ENCODE measurements at regions not wholly inside any gene's neighbourhood (a gene's known extent, or its start where the extent isn't known, plus 50 kb on each side); places are given as distances from the start of the nearest gene placed in this dataset.

DNA sequence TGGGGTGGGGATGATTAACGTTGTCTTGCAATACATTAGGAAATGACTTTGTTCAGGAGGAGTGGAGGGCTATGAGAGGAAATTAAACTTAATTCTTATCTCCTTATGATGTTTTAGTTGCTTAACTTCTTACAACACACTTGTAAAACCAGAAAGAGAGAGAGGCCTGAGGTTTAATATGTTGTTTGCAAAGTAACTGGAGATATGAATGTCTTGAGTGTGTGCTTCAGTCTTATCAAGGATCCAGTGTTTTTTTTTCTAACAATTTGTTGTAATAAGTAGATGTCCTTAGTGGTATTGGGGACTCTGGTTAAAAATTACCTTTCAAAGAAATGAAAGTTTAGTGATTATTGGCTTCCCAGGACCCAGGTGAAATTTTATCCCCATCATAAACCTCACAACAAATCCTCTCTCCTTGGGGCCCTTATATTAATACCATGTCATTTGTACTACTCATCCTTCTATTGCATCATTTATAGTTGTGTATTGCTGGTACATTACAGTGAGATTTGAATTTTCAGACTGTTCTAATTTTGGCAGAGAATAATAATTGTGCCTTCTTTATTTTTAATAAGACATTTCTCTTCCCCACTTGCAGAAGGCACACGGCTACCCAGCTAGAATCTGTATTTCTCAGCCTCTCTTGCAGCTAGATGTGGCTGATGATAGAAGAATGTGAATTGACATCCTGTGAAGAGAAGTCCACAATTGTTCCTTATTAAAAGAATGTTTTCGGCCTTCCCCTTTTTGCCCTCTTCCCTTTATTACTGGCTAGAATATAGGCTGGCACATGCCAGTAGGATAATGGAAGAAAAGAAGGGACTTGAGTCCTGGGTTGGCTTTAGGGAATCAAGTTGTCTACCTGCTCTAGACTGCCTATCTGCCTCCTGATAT is 91.9 kb upstream of the CXCR4 start:
- DNase-seq = no peak

DNA sequence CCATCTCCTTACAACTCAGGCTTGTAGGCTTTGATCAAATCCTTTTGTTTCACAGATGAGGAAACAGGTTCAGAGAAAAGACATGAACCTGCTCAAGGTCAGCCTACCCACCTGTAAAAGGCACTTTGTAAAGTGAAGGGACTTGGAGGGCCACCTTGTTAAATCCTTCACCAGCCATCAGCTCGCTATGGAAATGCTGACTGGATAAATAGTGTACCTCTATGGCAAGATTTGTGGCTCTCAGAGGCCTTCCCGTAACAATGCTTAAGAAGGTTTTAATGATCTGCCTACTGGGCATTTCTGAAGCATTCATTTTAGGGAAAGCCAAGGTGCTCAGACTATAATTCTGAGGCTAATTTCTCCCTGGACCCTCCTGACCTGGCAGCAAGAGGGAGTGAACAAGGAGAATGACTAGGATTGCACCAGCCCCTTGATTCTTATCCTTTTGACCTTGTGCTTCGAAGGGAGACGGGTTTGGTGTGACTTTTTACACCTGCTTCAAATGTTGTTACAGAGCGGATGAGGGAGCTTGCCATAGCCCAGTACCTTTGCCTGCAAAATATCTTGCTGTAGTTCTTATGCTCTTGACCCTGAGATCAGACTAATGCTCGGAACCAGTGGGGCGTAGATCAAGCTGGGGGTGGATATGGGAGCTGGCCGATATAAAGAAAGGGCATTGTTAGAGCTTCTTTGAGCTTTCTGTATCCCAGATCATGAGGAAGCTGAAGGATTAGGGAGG is 90.9 kb upstream of the CXCR4 start:
- DNase-seq = no peak

DNA sequence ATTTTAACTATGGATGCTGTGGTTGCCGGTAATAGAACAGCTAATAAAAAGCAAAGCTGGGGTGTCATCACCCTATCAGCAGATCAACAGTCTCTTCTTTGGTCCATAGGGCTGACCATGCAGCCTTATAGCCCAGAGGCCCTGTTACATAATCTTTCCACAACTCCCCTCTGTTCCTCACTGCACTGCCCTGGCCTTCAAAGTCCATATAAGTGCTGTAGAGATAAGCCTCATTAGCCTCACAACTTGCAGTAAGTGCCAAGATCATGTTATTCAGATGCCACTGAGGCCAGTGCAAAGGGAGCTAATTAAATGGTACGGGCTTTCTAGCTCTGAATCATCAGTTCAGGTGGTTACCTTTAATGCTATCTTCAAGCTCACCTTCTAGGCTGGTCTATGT is 89.7 kb upstream of the CXCR4 start:
- no peak for DNase-seq

DNA sequence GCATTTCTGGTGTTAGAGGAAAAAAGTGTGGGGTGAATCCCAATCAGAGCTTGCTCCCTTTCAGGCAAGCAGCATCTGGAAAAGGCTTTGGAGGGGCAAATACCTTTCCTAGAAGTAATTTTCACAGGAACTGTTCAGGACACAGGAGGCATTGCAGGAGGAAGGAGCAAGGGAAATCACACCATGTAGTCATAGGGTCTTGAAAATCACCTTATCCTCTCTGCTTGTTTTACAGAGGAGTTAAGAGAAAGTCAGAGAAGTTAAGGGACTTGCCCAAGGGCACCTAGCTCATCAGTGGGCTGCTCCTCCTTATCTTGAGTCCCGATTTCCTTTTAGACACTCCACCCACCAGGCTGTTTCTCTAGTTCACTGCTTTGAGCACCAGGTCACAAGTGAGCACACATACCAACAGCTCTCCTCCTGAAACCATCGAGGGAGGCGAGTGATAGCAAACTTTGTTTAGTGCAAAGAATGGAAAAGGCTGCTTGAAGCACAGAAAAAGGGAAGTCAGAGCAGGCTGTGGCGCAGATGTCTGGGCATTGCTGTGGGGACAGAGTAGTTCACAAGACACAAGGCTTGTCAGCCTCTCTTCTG is 89.2 kb upstream of the CXCR4 start:
- DNase-seq = no peak

DNA sequence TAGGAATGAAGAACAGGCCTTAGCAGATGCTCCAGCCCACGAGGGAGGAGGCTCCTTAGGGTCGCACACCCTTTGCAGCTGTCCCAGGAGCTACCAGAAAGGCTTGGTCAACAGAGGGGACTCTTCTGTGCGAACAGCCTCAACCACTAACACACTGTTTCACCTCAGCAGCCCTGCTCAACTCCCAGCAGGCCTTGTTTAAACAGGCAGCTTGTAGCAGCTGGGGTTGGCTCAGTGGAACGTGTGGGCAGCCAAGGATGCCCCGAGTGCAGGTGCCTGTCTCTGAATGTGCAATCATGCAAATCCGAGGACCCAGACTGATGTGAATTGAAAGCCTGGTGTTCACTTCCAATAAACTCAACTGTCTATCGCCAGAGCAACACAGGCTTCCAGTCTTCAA is 88.7 kb upstream of the CXCR4 start:
- DNase-seq = no peak

DNA sequence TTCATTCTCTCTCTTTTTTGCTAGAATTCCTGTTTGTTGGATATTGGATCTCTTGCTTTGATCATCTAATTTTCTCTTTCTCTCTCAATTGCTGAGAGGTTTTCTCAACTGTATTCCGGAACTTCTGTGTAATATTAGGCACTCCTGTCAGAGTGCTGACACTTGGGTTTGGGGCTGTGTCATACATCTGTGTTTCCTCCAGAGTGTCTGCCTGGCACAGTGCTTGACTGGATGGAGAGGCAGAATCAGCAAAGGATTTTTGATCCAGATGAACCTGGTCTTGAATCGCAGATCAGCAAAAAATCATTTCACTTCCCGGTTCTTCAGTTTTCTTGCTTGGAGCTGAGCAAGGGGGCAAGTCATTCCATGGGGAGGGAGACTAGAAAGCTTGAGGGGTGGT is 87.7 kb upstream of the CXCR4 start:
- no peak for DNase-seq

DNA sequence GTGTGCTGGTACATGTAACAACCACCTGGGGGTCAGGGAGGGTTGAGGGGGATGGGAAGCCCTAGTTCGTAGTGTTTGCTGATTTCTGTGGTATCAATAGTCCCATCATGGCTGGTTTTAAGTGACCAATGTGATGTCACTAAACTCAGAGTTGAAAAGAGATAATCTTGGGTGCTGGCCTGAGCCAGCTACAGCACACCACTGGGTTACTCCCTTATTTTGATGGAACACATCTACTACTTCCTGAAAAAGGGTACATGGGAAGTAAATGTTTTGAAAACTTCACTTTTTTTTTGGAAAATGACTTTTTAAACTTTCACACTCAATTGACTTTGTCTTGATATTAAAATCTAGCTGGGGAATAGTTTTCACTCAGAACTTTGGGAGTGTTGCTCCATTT is 87.0 kb upstream of the CXCR4 start:
- no peak for DNase-seq

DNA sequence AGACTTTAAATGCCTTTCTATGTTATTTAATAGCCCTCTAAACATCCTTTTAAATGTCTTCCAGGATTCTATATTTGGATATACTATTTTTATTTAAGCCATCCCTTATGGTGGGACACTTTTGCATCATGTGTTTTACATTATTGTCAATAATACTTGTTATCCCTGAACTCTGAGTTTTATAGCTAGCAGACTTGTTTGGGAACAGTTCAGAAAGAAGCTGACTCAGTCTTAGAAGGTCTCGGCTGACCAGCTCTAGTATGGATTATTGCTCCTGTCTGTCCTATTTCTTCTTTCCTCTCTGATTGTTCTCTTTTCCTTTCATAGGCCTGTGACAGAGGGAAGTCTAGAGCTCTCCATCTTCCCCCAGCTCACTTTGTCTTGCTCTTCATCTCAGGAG is 77.3 kb upstream of the CXCR4 start:
- DNase-seq = no peak

DNA sequence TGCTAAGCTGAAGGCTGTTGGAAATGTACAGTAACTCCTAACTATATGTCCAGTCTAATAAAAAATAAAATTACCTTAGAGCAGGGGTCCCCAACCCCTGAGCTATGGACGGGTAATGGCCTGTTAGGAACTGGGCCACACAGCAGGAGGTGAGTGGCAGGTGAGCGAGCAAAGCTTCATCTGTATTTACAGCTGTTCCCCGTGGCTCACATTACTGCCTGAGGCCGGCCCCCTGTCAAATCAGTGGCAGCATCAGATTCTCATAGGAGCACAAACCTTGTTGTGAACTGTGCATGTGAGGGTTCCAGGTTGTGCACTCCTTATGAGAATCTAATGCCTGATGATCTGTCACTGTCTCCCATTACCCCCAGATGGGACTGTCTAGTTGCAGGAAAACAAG is 73.1 kb upstream of the CXCR4 start:
- no peak for DNase-seq

DNA sequence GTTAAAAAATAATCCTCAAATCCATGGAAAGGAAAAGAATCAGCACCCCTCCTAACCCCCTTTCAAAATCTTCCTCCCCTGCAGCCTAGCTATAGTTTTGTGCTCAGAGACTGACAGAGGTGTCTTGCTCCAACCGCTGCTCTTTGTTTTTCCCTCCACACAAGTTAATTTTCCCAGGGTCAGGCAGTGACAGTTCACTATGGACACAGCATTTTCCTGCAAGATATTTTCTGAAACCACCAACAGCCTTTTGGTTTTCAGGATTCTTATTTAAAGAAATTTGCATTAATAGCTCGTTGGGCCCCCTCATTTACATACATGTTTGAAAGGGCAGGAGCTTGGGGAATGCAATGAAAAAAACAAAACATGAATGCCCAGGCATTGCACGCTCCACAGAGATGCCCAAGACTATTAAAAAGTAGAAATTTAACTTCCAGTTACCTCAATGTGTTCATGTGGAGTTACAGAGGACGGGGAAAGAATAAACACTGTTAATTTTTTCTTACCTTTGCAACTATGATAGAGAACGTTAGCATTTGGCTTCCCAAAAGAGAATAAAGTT is 71.4 kb upstream of the CXCR4 start:
- no peak for DNase-seq

DNA sequence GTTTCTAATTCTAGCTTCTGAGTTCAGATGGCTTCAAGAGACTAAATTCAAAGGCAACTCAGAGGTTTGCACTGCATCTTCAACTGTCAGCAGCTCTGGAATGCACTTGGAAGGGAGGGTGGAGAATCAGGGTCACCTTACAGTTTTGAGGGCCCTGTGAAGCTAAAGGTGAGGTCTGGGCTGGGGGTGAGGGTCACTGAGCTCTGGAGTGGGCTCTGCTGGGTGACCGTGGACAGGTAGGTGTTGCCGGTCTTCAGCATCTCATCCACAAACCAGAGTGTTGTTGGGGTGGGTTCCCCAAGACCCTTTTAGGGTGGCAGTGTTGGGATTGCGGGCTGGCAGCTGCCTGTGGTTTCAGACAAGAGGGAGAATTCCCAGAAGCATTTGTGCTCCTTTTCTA is 70.1 kb upstream of the CXCR4 start:
- DNase-seq = no peak

DNA sequence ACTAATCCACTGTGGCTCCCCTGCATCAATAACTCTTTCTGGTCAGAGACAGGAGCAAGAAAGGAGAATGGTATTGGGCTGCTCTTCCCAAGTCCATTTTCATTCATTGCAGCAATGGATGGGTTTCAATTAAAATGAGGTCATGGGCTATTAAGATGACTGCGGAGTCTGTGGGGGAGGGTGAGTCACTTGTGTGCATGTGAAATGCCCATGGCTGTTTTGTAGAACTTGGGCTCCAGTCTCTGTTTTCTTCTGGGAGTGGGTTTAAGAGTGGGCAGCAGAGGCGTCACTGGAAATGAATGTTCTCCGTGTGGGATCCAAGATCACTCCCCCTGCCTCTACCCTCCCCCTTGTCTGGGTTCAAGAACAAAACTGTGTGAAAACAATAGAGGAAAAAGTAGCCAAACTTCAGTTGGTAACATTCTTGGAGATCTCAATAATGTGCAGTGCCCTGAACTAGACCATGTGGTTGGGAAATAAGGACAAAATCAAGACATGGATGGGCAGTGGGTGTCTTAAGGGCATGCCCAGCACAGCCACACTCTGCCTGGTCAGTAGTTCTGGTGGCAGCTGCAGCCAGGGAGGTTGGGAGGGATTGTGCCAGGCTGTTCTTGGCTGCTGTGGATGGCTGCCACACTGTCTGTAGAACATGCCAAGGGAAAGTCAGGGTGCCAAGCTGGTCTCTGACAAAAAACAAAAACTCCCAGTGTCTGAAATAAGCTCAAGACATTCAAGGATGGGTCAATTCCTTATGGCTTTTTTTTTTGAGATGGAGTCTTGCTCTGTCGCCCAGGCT is 68.2 kb upstream of the CXCR4 start:
- DNase-seq = no peak

DNA sequence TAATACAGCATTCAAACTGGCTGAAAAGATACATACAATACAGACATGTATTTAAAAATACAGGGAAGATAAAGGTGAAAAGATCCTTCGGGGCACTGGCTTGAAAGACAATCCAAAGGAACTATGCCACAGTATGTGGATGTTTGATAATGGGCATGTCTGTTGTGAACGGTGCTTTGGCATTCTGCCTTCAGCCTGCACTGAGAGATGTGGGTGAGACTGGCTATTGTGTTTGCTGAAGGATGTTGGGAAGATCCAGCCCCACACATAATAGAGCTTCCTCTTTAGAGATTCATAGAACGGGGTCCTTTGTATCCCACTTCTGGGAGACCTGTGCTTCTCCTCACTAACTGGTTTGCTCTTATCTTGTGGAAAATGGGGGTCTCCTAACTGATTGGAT is 65.1 kb upstream of the CXCR4 start:
- no peak for DNase-seq

DNA sequence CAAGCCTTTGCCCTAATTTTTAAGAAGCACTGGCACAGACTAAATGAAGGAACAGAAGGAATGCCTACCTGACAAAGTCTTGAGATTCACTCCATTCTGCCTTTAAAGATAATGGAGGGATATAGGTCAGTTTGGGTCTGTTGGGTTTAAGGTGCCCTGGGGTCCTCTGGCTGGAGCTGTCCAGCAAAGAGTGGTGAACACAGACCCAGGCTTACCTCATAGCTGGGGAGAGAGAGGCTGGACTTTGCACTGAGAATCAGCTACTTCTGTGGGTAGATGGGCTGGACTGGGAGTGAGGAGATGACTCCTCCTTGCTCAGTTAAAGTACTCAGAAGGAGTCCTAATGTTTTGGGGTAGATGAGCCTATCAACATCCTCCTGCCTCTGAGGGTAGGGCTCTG is 64.4 kb upstream of the CXCR4 start:
- no peak for DNase-seq

DNA sequence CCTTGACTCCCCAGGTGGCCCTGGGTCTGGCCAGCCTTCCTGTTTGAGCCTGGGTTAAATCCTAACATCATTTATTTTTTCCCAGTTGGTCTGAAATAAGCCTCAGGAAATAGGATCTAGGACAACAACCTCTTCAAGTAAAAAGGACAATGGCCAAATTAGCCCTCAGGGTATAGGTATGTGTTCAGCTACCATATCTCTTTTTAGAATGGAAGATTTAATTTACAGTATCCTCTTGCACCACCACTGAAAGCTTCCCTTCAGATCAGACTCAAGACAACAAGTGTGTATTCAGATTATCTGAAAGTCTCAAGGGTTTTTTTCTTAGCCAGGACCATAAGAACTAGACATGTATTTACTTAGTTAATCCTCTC is 61.6 kb upstream of the CXCR4 start:
- DNase-seq = no peak

DNA sequence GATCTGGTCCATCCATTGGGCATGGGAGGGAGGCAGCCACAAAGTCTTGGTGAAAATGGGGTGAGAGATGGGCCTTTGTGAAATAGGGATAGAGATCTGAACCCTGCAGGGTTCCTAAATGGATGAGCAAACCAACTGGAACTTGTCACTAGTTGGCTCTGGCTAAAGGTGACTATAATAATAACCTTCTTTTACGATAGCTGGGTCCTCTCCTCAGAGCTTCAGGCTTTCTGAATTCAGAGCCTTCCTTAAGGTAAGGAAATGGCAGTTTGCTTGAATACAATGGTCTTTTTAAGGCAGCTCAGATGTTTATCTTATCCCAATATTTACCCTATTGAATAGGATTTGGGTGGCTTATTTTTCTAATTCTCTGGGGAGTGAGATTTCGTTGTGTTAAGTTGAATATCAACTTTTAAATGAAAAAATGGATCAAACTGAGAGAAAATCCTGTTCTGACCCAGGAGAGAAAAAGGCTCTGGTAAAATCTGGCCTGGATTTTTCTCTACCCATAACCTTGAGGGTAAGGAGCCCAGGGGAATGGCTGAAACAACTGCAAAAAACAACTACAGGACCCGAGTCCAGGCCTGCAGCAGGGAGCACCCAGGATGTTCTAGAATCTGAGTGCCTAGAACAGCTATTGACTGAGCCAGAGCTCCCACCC is 61.1 kb upstream of the CXCR4 start:
- no peak for DNase-seq

DNA sequence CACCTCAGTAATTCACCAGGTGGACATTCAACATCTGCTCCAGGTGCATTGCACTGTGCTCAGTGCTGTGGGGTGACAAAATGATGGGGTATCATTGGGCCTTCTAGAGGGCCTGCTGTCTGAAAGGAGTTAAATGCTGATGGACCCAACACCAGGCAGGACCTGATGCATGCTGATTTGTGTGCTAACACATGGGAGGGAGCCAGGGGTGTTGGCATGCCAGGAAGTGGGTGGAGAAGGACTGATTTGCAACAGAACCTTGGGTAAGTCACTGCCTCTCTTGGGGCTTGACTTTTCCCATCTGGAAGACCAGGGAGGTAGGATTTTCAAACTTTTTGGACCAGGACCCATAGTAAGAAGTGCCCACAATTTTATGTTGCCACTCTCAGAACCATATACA is 57.9 kb upstream of the CXCR4 start:
- DNase-seq = no peak

DNA sequence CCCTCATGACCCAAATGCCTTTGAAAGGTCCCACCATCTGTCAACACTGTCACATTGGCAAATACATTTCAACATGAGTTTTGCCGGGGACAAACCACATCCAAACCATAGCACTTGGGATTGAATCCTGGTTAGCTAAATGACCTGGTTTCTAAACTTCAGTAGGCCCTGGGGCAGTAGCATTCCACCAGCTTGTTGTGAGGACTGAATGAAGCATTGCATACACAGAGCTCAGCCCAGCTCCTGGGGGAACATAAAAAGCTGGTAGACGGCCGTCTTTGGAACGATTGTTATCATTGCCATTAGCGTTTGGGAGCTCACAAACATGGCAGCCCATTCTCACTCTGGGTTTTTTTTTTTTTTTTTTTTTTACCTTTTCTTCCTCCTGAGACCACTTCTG is 57.5 kb upstream of the CXCR4 start:
- DNase-seq = no peak

DNA sequence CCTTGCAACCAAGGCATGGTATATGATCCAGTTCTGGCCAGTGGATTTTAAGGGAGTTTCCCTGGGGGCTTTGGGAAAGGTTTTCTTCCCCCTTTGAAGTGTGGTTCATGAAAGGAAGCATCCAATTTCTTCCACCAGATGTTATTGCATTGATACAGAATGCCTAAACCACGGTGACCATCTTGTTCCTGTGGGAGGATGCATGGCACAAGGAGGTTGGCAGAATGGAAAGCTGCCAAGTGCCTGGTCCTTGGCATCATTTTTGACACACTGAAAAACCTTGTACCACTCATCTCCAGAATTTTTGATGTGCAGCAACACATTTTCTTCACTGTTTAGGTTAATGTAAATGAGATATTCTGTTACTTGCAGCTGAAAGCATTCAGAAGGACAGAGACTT is 55.2 kb upstream of the CXCR4 start:
- no peak for DNase-seq

DNA sequence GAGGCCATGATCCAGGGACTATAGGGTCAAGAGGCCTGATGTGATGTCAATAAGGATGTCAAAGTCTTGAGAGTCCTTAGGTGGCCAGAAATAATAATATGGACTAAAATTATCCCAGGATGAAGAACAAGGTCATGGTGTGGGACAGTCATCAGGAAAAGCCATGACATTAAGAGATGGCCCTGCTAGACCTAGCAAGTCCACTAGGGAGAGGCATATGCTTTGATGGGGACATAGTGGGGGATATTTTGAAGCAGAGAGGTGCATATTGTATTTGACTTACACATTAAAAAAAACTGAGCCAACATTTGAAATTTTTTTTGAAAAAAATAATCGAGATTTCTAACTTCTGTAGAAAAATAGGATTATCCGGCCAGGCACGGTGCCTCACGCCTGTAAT is 53.3 kb upstream of the CXCR4 start:
- DNase-seq = no peak

DNA sequence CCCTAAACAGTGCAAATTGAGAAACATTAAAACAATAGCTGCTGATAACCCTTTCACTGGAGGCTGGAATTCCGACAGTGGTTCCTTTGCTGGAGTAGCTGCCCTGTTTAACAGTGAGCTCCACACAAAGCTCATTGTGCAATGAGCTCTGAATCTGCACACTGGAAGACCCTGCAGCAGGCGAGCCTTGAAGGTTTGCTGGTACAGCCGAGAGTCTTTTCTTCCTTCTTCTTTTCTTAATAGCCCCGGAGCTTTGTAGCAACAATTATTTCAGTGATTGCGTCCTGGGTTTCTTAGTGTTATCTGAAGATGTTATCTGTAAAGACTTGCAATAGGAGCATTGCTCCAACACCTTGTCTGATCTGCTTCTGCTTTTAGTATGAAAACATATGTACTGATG is 50.8 kb upstream of the CXCR4 start:
- no peak for DNase-seq

DNA sequence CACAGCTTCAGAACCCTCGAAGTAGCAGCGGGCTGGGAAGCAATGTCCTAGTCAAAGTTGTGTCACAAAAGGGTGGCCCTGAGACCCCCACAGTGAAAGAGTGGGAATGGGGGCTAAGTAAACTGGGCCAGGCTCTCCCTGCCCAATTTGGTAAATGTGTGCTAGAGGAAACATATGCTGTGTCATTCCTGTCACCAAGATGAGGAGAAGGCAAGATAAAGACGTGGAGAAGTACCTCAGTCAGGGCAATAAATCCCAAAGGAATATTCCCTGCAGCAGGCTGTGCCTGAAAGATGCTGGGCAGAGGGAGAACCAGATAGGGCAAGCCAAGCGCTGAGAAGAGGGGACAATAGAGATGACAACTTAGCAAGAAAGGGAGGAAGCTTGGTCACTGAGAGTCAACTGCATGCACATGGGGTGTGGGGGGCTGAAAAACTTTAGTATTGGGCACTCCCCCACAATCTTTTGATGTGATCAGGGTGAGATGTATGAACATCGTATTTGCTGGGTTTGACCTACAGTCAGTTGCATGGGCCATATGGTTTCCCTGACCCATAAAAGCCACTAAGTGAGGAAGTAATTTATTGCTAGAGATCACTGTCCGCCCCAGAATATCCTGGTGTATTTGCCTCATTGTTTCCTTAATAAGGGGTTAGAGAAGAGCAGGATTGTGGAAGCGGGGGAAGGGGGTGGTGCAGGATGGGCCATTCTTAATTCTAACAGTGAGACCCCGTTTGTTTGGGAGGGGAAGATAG is 49.9 kb upstream of the CXCR4 start:
- DNase-seq = no peak

All from activated effector memory CD4-positive, alpha-beta T cell treated with Interleukin-2 at 50 U/mL for 16 hours (primary cell).